ENCODE measurements at regions not wholly inside any gene's neighbourhood (a gene's known extent, or its start where the extent isn't known, plus 50 kb on each side); places are given as distances from the start of the nearest gene placed in this dataset.

GRCh38 chr2:120669121-120669952 is 66.3 kb upstream of the GLI2 start:
- DNase-seq: peak; percentile 24 to 34 (median 25)

GRCh38 chr2:120669971-120670370 is 65.7 kb upstream of the GLI2 start:
- no peak for DNase-seq

DNA sequence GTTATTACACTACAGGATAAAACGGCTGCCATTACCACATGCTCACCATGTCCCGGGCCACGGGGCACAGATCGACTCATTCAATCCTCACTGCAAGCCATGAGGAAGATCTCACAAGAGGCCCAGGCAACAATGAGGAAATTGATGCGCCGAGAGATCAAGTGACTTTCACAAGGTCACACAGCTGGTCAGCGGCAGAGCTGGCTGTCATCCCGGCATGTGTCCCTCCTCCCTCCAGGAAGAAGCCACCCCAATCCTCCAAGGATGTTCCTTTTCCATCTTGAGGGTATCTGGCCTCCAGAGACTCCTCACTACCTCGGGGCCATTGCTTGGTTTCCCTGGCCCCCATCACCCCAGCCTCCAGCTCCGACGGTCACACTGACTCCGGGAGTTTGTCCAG is 65.3 kb upstream of the GLI2 start:
- DNase-seq: no peak

GRCh38 chr2:120670771-120671480 is 64.7 kb upstream of the GLI2 start:
- no peak for DNase-seq

GRCh38 chr2:120672526-120673204 is 63.0 kb upstream of the GLI2 start:
- no peak for DNase-seq

- DNase-seq: no peak
Observed at GRCh38 chr2:120673205-120673550, 62.5 kb upstream of the GLI2 start.

DNA sequence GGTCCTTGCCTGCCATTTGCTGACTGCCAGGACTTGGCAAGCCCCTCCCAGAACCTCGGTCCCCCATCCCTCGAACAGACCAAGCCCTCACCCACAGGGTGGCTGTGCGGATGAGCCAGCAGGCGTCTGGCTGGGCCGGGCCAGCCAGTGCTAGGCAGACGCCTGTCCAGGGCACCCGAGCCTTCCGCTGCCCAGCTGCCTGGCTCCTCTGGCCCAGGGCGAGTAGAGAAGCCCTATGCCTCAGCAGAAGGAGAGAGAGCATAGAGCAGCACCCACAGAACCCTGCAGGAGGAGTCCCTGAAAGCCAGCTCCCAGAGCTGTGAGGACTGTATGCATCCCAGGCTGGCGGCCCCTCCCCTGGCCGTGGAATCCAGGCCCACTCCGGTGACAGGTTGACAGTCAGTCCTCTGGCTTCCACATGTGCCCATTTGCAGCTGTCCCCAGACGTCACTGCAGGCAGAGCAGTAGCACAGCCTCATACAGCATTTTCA is 62.1 kb upstream of the GLI2 start:
- DNase-seq: no peak

DNA sequence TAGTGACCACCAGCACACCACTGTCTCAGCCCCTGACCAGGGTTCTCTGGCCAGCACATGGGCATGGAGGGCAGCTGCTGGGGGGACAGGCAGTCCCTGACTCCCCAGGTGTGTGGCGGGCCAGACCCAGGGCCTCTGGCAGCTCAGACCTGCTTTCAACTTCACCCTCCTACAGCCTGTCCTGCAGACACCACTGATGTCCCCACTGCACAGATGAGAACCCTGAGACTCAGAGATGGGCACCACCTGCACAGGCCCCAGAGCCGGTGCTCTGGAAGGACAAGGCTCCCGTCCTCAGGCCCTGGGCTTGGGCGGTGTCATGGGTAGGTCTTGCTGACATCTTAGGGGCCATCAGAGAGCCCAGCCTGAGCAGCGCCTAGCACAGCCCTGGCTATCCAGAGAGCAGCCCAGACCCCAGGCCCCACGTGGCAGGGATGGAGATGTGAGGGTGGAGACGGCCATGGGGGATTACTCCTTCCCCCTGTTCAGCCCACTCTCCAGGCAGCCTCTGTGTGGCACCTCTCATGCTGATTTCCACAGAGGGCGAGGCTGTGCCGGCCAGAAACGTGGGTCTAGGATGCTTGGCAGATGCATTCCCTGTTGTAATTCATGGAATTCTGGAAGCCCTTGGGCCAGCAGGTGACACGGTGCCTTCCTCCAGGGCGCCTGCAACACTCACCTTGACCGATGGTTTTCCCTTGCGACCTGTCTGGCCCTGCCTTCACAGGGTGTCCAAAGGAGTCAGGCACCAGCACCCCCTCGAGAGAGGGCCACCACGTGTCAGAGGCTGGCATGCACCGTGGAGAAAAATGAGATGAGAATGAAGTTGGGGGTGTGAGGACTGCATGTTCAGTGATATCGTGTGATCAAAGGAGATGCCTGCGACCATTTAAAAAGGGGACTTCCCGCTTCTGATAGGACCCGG is 61.2 kb upstream of the GLI2 start:
- DNase-seq: no peak

DNA sequence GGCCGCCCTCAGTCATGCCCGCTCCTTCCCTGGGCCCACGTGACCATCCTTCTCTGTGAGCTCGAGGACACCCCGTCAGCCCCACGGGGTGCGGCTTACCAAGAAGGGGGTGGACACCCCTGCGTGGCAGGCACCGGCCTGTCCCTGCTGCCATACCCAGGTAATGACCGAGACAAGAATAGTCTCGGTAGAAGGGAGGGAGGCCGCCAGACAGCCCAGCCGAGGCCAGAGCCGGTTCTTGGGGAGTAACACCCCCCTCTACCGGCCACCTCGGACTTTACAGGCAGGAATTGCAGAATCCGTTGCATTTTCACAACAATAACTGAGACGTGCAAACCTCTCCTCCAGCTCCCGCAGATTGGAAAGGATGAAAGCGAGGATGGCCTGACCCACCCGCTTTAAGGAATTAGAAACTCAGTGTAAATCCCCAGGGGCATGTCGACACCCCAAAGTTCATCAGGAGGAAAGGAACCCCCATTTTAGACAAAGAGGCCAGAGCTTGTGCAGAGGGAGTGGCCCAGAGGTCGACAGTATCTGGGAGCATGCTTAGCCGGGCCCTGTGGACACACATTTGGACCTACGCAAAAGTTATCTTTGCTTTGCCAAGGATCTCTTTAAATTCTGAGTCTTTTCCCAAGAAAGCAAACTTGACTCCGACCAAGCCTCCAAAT is 60.1 kb upstream of the GLI2 start:
- DNase-seq: peak; percentile 61 to 71 (median 67)

DNA sequence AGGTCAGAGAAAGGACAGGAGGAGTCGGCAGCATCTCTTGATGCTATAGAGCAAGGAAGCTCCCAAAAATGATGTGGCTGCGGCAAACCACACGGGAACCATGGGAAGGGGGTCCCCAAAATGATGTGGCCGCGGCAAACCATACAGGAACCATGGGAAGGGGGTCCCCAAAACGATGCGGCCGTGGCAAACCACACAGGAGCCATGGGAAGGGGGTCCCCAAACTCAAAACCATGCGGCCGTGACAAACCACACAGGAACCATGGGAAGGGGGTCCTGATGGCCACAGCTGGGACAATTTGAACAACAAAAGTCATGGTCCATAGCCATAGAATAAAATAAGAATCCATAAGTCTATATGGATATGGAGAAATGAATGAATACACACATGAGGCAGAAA is 58.4 kb upstream of the GLI2 start:
- DNase-seq: no peak

- DNase-seq: no peak
Observed at GRCh38 chr2:120677696-120678247, 57.9 kb upstream of the GLI2 start.

DNA sequence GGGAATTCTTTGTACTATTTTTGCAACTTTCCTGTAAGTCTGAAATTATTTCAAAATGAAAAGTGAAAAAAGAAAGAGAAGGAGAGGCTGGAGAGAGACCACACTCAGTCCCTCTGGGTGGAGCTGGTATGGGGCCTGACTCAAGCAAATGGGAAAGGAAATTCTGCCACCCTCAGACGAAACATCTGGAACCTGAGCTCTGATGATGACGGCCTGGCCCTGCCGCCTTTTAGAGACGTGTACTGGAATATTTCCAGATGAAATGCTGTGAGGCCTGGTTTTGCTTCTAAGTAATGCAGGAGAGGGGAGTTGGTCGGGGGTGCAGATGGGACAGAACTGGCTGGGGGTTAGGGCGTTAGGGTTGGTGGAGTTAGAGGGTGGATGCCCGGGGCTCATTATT is 57.4 kb upstream of the GLI2 start:
- DNase-seq: no peak

GRCh38 chr2:120678926-120679325 is 56.7 kb upstream of the GLI2 start:
- no peak for DNase-seq

DNA sequence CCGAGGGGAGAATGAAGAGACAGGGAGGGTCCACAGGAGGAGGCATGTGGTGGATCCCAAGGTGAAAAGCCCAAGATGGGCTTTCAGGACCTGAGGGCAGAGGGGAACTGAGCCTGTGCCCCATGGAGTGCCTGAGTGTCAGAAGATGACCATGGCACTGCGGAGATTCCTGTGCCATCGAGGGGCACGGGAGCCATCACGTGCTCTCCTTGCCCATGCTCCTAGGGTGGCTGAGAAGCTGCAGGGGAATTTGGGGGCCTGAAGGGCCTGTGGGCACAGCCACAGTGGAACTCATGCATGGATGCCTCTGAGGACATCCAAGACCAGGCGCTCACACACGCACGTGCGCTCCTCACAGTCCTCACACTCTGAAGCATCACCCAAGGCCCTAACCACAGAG is 56.1 kb upstream of the GLI2 start:
- DNase-seq: no peak

DNA sequence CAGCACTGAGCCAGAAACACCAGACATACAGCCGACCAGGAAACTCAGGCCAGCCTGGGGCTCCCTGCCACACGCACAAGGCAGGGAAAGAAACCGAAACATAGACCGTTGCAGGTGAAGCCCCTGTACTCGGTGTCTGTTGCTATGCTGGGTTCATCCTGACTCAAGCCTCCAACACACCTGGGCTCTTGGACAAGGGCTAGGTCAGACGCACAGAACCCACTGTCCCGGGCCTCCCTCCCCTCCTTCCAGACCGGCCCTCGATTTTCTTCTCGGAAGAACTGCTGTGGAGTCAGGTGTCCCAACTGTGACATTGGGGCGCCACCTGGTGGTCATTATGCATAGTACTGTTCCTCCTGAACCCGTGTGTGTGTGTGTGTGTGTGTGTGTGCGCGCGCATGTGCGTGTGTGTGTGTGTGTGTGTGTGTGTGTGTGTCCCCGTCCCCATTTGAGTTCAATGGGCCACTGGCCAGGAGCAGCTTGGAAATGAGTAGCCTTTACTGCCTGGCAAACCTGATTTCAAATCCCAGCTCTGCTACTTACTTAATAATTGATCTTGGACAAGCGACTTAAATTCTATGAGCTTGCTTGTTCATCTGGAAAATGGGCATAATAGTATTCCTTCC is 55.4 kb upstream of the GLI2 start:
- peak; percentile 75 to 90 (median 84) for DNase-seq

DNA sequence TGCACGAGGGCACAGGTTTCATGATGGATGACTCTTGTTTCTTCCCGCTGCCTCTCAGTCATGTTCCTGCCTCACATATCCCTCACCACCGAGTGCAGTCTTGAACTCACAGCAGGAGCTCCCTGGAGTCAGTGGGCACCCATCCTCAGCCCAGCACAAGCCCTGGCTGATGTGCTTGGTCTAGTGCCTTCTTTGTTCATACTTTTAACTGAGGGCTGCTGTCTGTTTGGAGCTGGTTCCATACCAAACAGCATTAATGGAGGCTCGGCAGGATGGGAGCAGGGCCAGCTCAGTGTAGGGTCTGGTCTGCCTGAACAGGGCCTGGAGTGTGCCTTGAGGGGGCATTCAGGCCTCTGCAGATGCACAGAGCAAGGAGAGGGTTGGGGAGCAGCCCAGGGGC is 54.5 kb upstream of the GLI2 start:
- no peak for DNase-seq

DNA sequence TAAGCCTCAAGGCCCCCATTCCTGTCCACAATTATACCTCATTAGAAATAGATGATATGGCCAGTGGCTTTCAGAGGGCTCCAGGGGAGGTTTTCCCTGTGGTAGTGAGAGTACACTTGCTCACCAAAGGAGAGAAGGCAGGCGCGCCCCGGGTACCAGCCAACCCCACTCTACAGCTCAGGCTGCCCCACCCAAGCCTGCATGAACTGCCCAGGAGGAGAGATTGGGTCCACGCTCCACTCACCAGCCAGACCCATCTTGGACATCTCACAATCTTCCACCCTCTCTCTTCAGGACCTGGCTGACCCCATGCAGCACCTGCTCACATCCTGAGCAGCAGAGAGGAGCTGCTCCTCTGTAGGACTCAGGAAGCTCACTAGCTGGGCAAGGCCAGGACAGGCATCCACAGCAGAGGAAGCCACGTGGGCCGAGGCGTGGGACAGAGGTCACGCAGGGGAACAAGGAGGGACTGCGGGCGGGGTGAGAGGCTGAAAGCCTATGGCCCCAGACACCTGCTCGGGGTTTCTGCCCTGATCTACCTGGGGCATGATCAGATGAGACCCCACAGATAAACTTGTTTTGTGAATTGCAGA is 53.9 kb upstream of the GLI2 start:
- DNase-seq: no peak

DNA sequence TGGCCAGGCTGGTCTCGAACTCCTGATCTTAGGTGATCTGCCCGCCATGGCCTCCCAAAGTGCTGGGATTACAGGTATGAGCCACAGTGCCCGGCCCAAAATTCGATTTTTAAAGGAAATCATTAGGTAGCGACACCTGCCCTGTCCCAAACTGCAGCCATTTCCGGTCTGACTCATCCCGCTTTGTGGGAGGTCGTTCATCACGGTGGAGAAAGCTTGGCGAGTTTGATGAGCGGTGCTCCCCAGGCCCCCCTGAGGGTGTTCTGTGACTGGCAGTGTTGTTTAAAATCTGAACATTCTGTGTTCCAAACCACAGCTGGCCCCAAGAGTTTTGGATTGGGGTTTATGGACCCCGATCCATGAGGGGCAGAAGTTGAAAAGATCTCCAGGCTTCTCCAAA is 53.0 kb upstream of the GLI2 start:
- DNase-seq: no peak

DNA sequence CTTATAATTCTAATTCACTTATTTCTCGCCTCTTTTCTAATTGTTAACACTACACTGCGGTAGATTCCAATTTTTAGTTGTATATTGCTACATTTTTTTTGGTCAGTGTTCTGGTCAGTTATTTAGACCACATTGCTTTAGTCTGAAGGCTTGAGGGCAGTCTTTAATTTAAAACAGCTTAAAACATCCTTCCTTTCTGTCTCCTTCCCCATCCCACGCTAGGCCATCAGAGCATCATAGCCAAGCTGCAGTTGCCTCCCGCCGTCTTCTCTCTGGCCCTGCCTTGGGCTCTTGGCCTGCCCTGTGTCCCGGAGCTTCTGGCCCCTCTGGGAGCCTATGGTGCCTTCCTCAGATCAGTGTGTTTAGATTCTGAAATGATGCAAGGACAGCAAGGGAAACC is 52.6 kb upstream of the GLI2 start:
- DNase-seq: no peak

DNA sequence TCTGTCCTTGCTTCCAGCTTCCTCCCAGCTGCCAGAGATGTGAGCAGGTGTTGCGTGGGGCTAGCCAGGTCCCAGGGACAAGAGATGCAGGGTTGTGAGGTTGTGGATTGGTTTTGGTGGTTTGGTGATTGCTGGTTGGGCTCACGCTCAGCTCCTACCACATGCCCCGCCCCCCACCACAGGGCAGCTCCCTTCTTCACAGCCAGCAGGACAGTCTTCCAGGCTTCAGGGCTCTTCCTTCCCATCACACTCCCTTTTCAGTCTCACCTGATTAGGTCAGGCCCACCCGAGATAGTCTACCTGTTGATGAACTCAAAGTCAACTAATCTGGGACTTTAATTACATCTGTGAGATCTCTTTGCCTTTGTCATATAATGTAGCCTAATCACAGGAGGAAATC is 52.0 kb upstream of the GLI2 start:
- DNase-seq: no peak

Measured in suppressor macrophage treated with lipopolysaccharide for 1 hour (primary cell).